ENCODE measurements at regions not wholly inside any gene's neighbourhood (a gene's known extent, or its start where the extent isn't known, plus 50 kb on each side); places are given as distances from the start of the nearest gene placed in this dataset.

GRCh38 chr5:96566833-96567587 is 95.2 kb upstream of the CAST start:
- H3K4me1 ChIP-seq (replicated peaks; ENCODE audit: insufficient read depth): no peaks in the 10 kb centered on the region
- no peaks in the 10 kb centered on the region for H3F3A ChIP-seq (ENCODE audit: insufficient read depth, low read depth)
- POLR2A ChIA-PET (ENCODE audit: unreplicated experiment): interaction anchor here (0.7 kb wide), 1 partner anchor 184 kb away, joined by 9 read pairs; no protein-coding TSS in a partner anchor
- TF ChIP-seq EZH2 (IDR thresholded peaks at IDR 0.05; ENCODE audit: low read depth): no peak
- TF ChIP-seq, protein P1, sequence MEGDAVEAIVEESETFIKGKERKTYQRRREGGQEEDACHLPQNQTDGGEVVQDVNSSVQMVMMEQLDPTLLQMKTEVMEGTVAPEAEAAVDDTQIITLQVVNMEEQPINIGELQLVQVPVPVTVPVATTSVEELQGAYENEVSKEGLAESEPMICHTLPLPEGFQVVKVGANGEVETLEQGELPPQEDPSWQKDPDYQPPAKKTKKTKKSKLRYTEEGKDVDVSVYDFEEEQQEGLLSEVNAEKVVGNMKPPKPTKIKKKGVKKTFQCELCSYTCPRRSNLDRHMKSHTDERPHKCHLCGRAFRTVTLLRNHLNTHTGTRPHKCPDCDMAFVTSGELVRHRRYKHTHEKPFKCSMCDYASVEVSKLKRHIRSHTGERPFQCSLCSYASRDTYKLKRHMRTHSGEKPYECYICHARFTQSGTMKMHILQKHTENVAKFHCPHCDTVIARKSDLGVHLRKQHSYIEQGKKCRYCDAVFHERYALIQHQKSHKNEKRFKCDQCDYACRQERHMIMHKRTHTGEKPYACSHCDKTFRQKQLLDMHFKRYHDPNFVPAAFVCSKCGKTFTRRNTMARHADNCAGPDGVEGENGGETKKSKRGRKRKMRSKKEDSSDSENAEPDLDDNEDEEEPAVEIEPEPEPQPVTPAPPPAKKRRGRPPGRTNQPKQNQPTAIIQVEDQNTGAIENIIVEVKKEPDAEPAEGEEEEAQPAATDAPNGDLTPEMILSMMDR (conservative IDR thresholded peaks at IDR 0.05): no peak
- no peaks in the 10 kb centered on the region for H3K27me3 ChIP-seq (ENCODE audit: insufficient read depth, low read depth)
- CTCF ChIA-PET: no interaction called here
- H4K20me1 ChIP-seq (ENCODE audit: insufficient read depth): no peaks in the 10 kb centered on the region
- no TSS peak for BruUV-seq (replicated peaks)
- no peak for DNase-seq
- H3K27ac ChIP-seq: no peak overlapping the region
- no peaks in the 10 kb centered on the region; the same call in 1 of the 2 replicates for H3K9me3 ChIP-seq (ENCODE audit: insufficient read depth, low read depth)
- no peak overlapping the region for H2AFZ ChIP-seq
- no peaks in the 10 kb centered on the region for H3K79me2 ChIP-seq (ENCODE audit: low read depth)
- no peak overlapping the region for H3K4me3 ChIP-seq
- H3K36me3 ChIP-seq (ENCODE audit: low read depth): no peaks in the 10 kb centered on the region
- no peaks in the 10 kb centered on the region for H3K9me2 ChIP-seq (ENCODE audit: insufficient read depth)
- intact Hi-C loops (cut with micrococcal nuclease; ENCODE audit: unreplicated experiment): no loop called here
- H3K4me2 ChIP-seq: no peak overlapping the region

DNA sequence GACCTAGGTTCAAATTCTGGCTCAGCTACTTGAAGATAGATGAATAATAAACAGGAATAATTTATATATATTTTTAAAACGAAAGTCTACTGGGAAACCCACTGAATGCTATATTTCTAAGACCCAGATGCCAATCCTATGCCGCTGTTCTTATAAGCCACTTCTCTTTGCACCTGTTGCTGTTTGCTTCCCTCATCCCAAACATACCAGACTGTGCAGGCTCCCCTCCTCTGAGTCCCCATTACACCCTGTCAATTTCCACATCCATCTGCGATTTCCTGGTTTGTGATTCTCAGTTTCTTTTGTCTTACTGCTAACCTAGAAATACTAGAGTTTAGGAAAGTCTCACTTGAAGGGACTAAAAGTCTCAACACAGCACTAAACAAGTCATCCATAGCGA is 92.8 kb upstream of the CAST start:
- Histone ChIP-seq H3F3A (ENCODE audit: insufficient read depth, low read depth) (peaks cover 11% of the 10 kb centered on the region; the same call in 1 of the 2 replicates), H3K79me2 (ENCODE audit: low read depth) (no peaks in the 10 kb centered on the region), H2AFZ (no peak overlapping the region), H3K9me2 (ENCODE audit: insufficient read depth) (no peaks in the 10 kb centered on the region), H3K9me3 (ENCODE audit: insufficient read depth, low read depth) (0 out of 2 replicates have a peak, but pooled peaks cover 2% of the 10 kb centered on the region), H3K4me1 (replicated peaks; ENCODE audit: insufficient read depth) (peaks cover 11% of the 10 kb centered on the region), H3K4me2 (no peak overlapping the region), H3K27me3 (ENCODE audit: insufficient read depth, low read depth) (no peaks in the 10 kb centered on the region), H3K36me3 (ENCODE audit: low read depth) (no peaks in the 10 kb centered on the region), H3K4me3 (no peak overlapping the region), H4K20me1 (ENCODE audit: insufficient read depth) (no peaks in the 10 kb centered on the region), H3K27ac (no peak overlapping the region)
- TF ChIP-seq, protein P1 (conservative IDR thresholded peaks at IDR 0.05): no peak
- no peak for TF ChIP-seq EZH2 (IDR thresholded peaks at IDR 0.05; ENCODE audit: low read depth)
- ChIA-PET CTCF (no interaction called here), POLR2A (ENCODE audit: unreplicated experiment) (no interaction called here)
- BruUV-seq (replicated peaks): no TSS peak
- DNase-seq: no peak
- intact Hi-C loops (cut with micrococcal nuclease; ENCODE audit: unreplicated experiment): no loop called here

- no TSS peak for BruUV-seq (replicated peaks)
- Histone ChIP-seq H2AFZ (no peak overlapping the region), H4K20me1 (ENCODE audit: insufficient read depth) (no peaks in the 10 kb centered on the region), H3K9me2 (ENCODE audit: insufficient read depth) (no peaks in the 10 kb centered on the region), H3K4me2 (no peak overlapping the region), H3K27me3 (ENCODE audit: insufficient read depth, low read depth) (no peaks in the 10 kb centered on the region), H3K4me3 (no peak overlapping the region), H3K27ac (no peak overlapping the region), H3F3A (ENCODE audit: insufficient read depth, low read depth) (peaks cover 11% of the 10 kb centered on the region; the same call in 1 of the 2 replicates), H3K79me2 (ENCODE audit: low read depth) (no peaks in the 10 kb centered on the region), H3K4me1 (replicated peaks; ENCODE audit: insufficient read depth) (peaks cover 11% of the 10 kb centered on the region), H3K36me3 (ENCODE audit: low read depth) (no peaks in the 10 kb centered on the region), H3K9me3 (ENCODE audit: insufficient read depth, low read depth) (0 out of 2 replicates have a peak, but pooled peaks cover 2% of the 10 kb centered on the region)
- DNase-seq: no peak
- POLR2A ChIA-PET (ENCODE audit: unreplicated experiment): no interaction called here
- intact Hi-C loops (cut with micrococcal nuclease; ENCODE audit: unreplicated experiment): no loop called here
- TF ChIP-seq, protein P1 (conservative IDR thresholded peaks at IDR 0.05): no peak
- TF ChIP-seq EZH2 (IDR thresholded peaks at IDR 0.05; ENCODE audit: low read depth): no peak
- CTCF ChIA-PET: no interaction called here
These were observed 92.4 kb upstream of the CAST start for GRCh38 chr5:96569770-96570169.

Data from PC-9 (cell line).